ENCODE measurements at regions not wholly inside any gene's neighbourhood (a gene's known extent, or its start where the extent isn't known, plus 50 kb on each side); places are given as distances from the start of the nearest gene placed in this dataset.

DNA sequence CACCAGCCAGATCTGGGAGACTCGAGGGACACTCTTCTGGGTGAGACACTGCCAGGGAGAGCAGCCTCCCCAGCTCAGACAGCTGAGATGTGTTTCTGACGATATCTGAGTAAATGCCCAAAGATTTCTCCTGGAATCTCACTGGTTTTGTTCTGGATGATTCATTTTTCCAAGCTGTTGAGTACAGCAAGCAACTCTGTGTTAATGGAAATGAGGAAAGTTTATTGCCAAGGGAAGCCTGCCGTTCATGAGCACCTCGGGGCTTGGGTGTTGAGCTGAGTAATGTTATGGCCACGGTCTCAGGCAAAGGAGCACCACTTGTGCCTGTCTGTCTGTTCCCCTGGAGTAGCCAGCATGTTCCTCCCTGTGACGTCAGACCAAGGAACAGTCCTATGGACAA is 1132.4 kb downstream of the BRD1 start:
- H3K27ac ChIP-seq: no peak overlapping the region
- TF ChIP-seq, protein P1, sequence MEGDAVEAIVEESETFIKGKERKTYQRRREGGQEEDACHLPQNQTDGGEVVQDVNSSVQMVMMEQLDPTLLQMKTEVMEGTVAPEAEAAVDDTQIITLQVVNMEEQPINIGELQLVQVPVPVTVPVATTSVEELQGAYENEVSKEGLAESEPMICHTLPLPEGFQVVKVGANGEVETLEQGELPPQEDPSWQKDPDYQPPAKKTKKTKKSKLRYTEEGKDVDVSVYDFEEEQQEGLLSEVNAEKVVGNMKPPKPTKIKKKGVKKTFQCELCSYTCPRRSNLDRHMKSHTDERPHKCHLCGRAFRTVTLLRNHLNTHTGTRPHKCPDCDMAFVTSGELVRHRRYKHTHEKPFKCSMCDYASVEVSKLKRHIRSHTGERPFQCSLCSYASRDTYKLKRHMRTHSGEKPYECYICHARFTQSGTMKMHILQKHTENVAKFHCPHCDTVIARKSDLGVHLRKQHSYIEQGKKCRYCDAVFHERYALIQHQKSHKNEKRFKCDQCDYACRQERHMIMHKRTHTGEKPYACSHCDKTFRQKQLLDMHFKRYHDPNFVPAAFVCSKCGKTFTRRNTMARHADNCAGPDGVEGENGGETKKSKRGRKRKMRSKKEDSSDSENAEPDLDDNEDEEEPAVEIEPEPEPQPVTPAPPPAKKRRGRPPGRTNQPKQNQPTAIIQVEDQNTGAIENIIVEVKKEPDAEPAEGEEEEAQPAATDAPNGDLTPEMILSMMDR (conservative IDR thresholded peaks at IDR 0.05): no peak

DNA sequence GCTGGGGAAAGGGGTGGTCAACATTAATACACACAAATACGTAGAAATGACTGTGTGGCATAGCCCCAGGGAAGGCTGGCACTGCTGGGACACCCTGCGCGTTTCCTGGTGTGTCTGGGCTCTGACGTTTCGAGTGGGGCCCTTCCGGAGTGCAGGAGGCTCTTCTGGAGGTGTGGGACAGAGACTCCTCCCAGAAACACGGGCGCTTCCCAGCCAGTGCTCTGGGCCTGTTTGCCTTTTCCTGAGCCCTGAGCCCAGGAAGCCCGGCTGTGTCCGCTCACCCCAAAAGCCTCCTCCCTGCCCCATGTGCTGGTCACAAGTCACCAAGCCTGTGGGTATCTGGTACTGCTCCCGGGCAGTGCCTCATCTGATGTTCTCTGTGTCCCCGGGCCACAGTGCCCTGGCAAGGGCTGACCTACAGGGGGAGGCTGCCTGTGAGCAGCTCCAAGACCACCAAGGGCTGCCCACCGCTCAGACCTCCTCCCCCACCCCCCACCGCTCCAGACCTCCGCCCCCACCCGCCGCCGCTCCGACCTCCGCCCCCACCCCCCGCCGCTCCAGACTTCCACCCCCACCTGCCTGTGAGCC is 1133.3 kb downstream of the BRD1 start:
- TF ChIP-seq, protein P1 (conservative IDR thresholded peaks at IDR 0.05): no peak

DNA sequence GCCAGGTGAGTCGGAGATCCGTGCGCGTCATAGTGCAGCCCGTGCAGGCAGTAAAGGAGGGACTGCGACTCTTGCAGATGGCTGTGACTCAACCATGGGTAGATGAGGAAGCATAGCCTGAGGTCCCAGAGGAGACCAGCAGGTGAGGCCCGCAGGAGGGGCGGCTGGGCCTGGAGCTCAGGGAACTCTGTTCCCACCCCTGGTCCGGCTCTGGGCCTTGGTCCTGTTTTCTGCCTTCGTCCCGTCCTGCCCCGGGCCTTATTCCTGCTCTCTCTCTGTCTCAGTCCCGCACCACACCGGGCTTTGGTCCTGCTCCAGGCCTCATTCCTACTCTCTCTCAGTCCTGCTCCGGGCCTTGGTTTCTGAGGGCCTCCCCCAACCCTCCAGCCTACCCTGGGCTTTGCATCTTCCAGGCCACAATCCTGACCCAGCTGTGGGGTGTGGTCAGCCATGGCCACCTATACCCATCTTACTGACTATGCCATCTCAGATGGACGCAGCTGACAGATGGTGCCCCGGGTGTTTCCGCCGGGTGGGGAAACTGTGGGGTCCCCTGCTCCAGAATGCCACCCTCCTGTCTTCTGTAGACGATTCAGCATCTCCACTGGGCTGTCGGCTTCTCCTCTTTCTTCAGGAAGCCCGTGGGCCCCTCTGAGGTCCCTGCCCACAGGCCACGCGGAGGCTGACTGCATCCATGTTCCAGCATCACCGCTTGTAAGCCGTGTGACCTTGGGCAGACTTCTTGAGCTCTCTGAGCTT is 1134.1 kb downstream of the BRD1 start:
- no peak overlapping the region for H3K27ac ChIP-seq
- TF ChIP-seq, protein P1 (conservative IDR thresholded peaks at IDR 0.05): no peak

More for the DNA sequence above, 1133.3 kb downstream of the BRD1 start:
- H3K27ac ChIP-seq: no peak overlapping the region

- TF ChIP-seq, protein P1 (conservative IDR thresholded peaks at IDR 0.05): no peak
- H3K27ac ChIP-seq: no peak overlapping the region
These were observed 1134.8 kb downstream of the BRD1 start for GRCh38 chr22:48692734-48693376.

DNA sequence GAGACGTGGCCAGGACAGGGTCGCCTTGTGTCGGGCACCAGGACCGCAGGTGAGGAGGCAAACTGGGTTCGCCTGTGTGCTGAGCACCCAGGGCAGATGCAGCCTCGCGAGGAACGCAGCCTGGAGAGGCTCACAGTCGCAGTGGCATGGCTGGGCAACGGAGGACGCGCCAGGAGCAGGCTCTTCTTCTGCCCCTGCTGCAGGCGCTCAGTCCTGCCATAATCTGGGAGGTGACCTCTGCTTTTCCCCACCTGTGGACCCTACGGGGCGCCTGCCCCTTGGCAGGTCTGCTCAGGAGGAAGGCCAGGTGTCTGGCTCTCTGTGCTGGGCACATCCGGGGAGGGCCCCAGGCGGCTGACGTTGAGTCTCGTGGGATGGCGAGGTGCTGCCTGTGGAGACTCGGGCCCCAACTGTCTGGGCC is 1136.2 kb downstream of the BRD1 start:
- no peak overlapping the region for H3K27ac ChIP-seq

GRCh38 chr22:48690583-48691317 is 1136.9 kb downstream of the BRD1 start:
- H3K27ac ChIP-seq: no peak overlapping the region
- TF ChIP-seq, protein P1 (conservative IDR thresholded peaks at IDR 0.05): no peak

More for the DNA sequence above, 1136.2 kb downstream of the BRD1 start:
- TF ChIP-seq, protein P1 (conservative IDR thresholded peaks at IDR 0.05): no peak

DNA sequence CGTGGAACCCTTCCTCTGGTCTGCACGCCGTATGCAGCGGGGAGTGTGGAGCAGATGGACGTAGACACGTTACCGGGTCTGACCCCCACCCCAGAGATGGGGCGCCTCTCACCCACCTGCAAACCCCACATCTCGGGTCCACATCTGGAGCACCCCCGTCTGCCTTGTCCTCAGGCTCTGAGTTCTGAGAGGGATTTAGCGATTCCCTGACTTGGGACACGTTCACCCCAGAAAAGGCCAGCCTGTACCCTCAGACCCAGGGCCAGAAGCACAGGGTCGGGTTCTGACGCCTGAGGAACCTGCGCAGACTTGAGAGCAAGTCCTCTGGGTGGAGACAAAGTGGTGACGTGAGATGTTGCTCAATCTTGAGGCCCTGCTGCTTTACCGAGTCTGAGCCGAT is 1138.5 kb downstream of the BRD1 start:
- TF ChIP-seq, protein P1 (conservative IDR thresholded peaks at IDR 0.05): no peak
- H3K27ac ChIP-seq: no peak overlapping the region

All from VCaP (cell line).